ENCODE measurements at regions not wholly inside any gene's neighbourhood (a gene's known extent, or its start where the extent isn't known, plus 50 kb on each side); places are given as distances from the start of the nearest gene placed in this dataset.

GRCh38 chr21:41562101-41563000 lies 54.4 kb upstream of the TMPRSS2 start:
- Histone ChIP-seq H3K27me3 (peaks cover 0 to 19% (median 0%) of the 10 kb centered on the region in 7 donors), H3K4me3 (no peak overlapping the region), H3K27ac (no peak overlapping the region), H3K4me1 (peaks cover 0 to 9% (median 0%) of the 10 kb centered on the region in 9 donors), H3K9me3 (no peaks in the 10 kb centered on the region), H3K36me3 (no peaks in the 10 kb centered on the region)
- 74 to 82% methylated on average over 26 of the region's 26 CpGs for WGBS, 2 donors
- no peak for TF ChIP-seq CTCF (IDR thresholded peaks at IDR 0.05)
- DNase-seq, result peak in 1 of 2 donors; percentile 17
- peak in 6 of 8 donors; percentile 27 to 62 (median 51) for ATAC-seq
- intact Hi-C loops (cut with DNase I), result no loop called here

GRCh38 chr21:41561701-41562100 lies 53.7 kb upstream of the TMPRSS2 start:
- no peak overlapping the region for H3K27ac ChIP-seq
- 83 to 89% methylated on average over 4 of the region's 4 CpGs for WGBS, 2 donors
- DNase-seq (no peak), ATAC-seq (peak in 2 of 8 donors; percentile 21 to 27)
- intact Hi-C loops (cut with DNase I), result no loop called here
- no peak for TF ChIP-seq CTCF (IDR thresholded peaks at IDR 0.05)
- H3K36me3 ChIP-seq, result no peaks in the 10 kb centered on the region
- H3K4me1 ChIP-seq, result peaks cover 0 to 9% (median 0%) of the 10 kb centered on the region in 9 donors
- H3K4me3 ChIP-seq, result no peak overlapping the region
- H3K9me3 ChIP-seq, result no peaks in the 10 kb centered on the region
- peaks cover 0 to 19% (median 0%) of the 10 kb centered on the region in 7 donors for H3K27me3 ChIP-seq

- Histone ChIP-seq H3K27ac (no peak overlapping the region), H3K4me3 (no peak overlapping the region), H3K27me3 (peaks cover 0 to 15% (median 0%) of the 10 kb centered on the region in 7 donors), H3K9me3 (no peaks in the 10 kb centered on the region), H3K36me3 (no peaks in the 10 kb centered on the region), H3K4me1 (peaks cover 0 to 9% (median 0%) of the 10 kb centered on the region in 9 donors)
- ATAC-seq (no peak), DNase-seq (no peak)
- intact Hi-C loops (cut with DNase I), result no loop called here
- no peak for TF ChIP-seq CTCF (IDR thresholded peaks at IDR 0.05)
- WGBS, 2 donors, result 48 to 56% methylated on average over 9 of the region's 9 CpGs
Observed at GRCh38 chr21:41560661-41561158, 52.8 kb upstream of the TMPRSS2 start.

- ATAC-seq (peak in 2 of 8 donors; percentile 25 to 44), DNase-seq (no peak)
- Histone ChIP-seq H3K36me3 (no peaks in the 10 kb centered on the region), H3K9me3 (no peaks in the 10 kb centered on the region), H3K27ac (no peak overlapping the region), H3K4me3 (no peak overlapping the region), H3K27me3 (peaks cover 0 to 15% (median 0%) of the 10 kb centered on the region in 7 donors), H3K4me1 (peaks cover 0 to 9% (median 0%) of the 10 kb centered on the region in 9 donors)
- intact Hi-C loops (cut with DNase I), result no loop called here
- WGBS, 2 donors, result 45 to 54% methylated on average over 15 of the region's 15 CpGs
- no peak for TF ChIP-seq CTCF (IDR thresholded peaks at IDR 0.05)
Observed at GRCh38 chr21:41559658-41560631, 52.0 kb upstream of the TMPRSS2 start.

All from heart right ventricle (tissue), 16 donors.